MCF 10A (cell line): ENCODE measurements at regions not wholly inside any gene's neighbourhood (a gene's known extent, or its start where the extent isn't known, plus 50 kb on each side); places are given as distances from the start of the nearest gene placed in this dataset.

ENCODE experiments used
- BruUV-seq: library from RNA; stranded (reverse); fragments of 400-500 nt; replicated peaks from 2 replicates; lab custom pipeline; 2021; lab: Mats Ljungman, UMichigan
- CTCF ChIA-PET: fragments of 300-600 bp; sonication (Branson Sonifier 250); formaldehyde crosslinking; extraction: SDS; loops from one replicate; lab custom pipeline; 2021; ENCODE audit warnings: antibody characterized with exemption, inconsistent platforms; lab: Yijun Ruan, JAX
- POLR2A ChIA-PET: fragments of 300-600, 350-650 bp; sonication (Branson Sonifier 250); formaldehyde crosslinking; extraction: SDS; loops from one replicate; lab custom pipeline; 2020; ENCODE audit warnings: antibody characterized with exemption, inconsistent platforms; lab: Yijun Ruan, JAX
- DNase-seq: peaks from one replicate; pipeline ENCODE4 v3.0.0-alpha.2; 2018; ENCODE audit not compliant: unreplicated experiment
- H3K27ac Mint-ChIP-seq: one replicate; pipeline ENCODE4 v1.8.0; 2022; ENCODE audit warnings: mild to moderate bottlenecking, low read depth, mixed read lengths; ENCODE audit not compliant: unreplicated experiment
- H3K27me3 Mint-ChIP-seq: one replicate; pipeline ENCODE4 v1.8.0; 2022; ENCODE audit warnings: mixed read lengths; ENCODE audit not compliant: insufficient read depth, unreplicated experiment
- H3K36me3 Mint-ChIP-seq: one replicate; pipeline ENCODE4 v1.8.0; 2022; ENCODE audit warnings: mild to moderate bottlenecking, moderate library complexity, mixed read lengths; ENCODE audit not compliant: insufficient read depth, unreplicated experiment
- H3K4me1 Mint-ChIP-seq: one replicate; pipeline ENCODE4 v1.8.0; 2022; ENCODE audit warnings: mixed read lengths; ENCODE audit not compliant: insufficient read depth, unreplicated experiment
- H3K4me3 Mint-ChIP-seq: one replicate; pipeline ENCODE4 v1.8.0; 2022; ENCODE audit warnings: mild to moderate bottlenecking, moderate library complexity, mixed read lengths; ENCODE audit not compliant: unreplicated experiment
- H3K9me3 Mint-ChIP-seq: one replicate; pipeline ENCODE4 v1.8.0; 2022; ENCODE audit warnings: mixed read lengths; ENCODE audit not compliant: unreplicated experiment
- intact Hi-C: fragments of 100-400 bp; cut with micrococcal nuclease; formaldehyde crosslinking; loops from 2 replicates; pipeline ENCODE4 v1.14.1; 2022
- TF ChIP-seq, protein P1 (sequence below): fragments of 200-600 bp; IDR thresholded peaks from one replicate; pipeline ENCODE4 v1.8.0; 2022; ENCODE audit warnings: antibody characterized with exemption, mild to moderate bottlenecking; ENCODE audit not compliant: unreplicated experiment

- H3K27me3 Mint-ChIP-seq, result no peaks in the 10 kb centered on the region
- H3K9me3 Mint-ChIP-seq, result peaks cover 29% of the 10 kb centered on the region
- H3K36me3 Mint-ChIP-seq, result no peaks in the 10 kb centered on the region
- BruUV-seq, result no TSS peak
- H3K27ac Mint-ChIP-seq, result no peak overlapping the region
- CTCF ChIA-PET, result no interaction called here
- POLR2A ChIA-PET, result no interaction called here
- H3K4me1 Mint-ChIP-seq, result no peaks in the 10 kb centered on the region
- TF ChIP-seq, protein P1, sequence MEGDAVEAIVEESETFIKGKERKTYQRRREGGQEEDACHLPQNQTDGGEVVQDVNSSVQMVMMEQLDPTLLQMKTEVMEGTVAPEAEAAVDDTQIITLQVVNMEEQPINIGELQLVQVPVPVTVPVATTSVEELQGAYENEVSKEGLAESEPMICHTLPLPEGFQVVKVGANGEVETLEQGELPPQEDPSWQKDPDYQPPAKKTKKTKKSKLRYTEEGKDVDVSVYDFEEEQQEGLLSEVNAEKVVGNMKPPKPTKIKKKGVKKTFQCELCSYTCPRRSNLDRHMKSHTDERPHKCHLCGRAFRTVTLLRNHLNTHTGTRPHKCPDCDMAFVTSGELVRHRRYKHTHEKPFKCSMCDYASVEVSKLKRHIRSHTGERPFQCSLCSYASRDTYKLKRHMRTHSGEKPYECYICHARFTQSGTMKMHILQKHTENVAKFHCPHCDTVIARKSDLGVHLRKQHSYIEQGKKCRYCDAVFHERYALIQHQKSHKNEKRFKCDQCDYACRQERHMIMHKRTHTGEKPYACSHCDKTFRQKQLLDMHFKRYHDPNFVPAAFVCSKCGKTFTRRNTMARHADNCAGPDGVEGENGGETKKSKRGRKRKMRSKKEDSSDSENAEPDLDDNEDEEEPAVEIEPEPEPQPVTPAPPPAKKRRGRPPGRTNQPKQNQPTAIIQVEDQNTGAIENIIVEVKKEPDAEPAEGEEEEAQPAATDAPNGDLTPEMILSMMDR, result no peak
- no peak overlapping the region for H3K4me3 Mint-ChIP-seq
- intact Hi-C loops, result no loop called here
- no peak for DNase-seq
Measured at GRCh38 chr2:16207151-16207550, 266.8 kb downstream of the MYCN start.

DNA sequence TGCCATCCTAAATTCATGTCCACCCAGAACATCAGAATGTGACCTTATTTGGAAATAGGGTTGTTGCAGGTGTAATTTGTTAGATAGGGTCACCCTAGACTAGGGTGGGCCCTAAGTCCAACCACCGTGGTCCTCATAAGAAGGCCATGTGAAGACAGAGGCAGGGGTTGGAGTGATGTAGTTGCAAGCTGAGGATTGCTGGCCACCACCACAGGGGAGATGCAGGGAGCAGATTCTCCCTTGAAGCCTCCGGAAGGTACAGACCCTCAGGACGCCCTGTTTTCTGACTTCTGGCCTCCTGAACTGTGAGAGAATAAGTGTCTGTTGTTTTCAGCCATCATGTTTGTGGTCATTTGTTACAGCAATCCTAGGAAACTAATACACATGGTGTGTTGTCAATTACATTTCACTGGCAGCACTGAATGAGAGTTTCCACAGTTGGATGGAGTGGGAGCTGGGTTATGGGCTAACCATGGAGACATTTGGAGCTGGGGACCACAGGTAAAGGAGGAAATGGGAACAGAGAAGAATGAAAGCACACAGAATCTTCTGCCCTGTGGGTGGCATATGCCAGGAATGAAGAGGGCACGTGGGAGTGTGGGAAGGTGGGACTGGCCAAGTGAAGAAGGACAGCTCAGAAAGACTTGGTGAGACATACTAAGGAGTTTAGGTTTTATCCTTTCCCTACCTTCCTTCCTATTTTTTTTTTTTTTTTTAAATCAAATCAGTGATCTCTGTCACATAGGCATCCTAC lies 266.0 kb downstream of the MYCN start:
- no TSS peak for BruUV-seq
- no peak overlapping the region for H3K27ac Mint-ChIP-seq
- DNase-seq, result no peak
- intact Hi-C loops, result no loop called here
- no peaks in the 10 kb centered on the region for H3K4me1 Mint-ChIP-seq
- no peaks in the 10 kb centered on the region for H3K27me3 Mint-ChIP-seq
- ChIA-PET POLR2A (no interaction called here), CTCF (no interaction called here)
- TF ChIP-seq, protein P1, result no peak
- H3K36me3 Mint-ChIP-seq, result no peaks in the 10 kb centered on the region
- no peak overlapping the region for H3K4me3 Mint-ChIP-seq
- H3K9me3 Mint-ChIP-seq, result peaks cover 29% of the 10 kb centered on the region

DNA sequence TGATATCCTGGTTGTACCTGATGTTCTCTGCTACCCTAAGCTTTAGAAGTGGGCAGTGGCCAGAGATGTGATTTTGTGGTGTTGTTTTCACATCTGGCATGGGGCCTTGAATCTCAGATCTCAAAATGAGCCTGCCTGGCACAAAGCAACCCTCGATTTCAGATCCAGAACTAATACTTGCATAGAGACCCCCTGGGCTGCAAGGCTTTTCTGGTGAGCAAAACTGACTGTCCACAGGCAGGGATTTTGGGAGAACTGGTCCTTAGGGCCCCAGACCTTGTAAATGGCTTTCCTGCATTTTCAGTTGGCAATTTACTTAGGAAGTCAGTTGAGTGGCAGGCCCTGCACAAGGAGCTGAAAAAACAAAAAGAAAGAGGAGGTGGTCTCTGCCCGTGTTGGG lies 265.3 kb downstream of the MYCN start:
- no peak overlapping the region for H3K4me3 Mint-ChIP-seq
- TF ChIP-seq, protein P1, result no peak
- no peak for DNase-seq
- intact Hi-C loops, result no loop called here
- ChIA-PET POLR2A (no interaction called here), CTCF (no interaction called here)
- no peaks in the 10 kb centered on the region for H3K36me3 Mint-ChIP-seq
- H3K27ac Mint-ChIP-seq, result no peak overlapping the region
- BruUV-seq, result no TSS peak
- H3K27me3 Mint-ChIP-seq, result no peaks in the 10 kb centered on the region
- H3K9me3 Mint-ChIP-seq, result peaks cover 23% of the 10 kb centered on the region
- H3K4me1 Mint-ChIP-seq, result no peaks in the 10 kb centered on the region

GRCh38 chr2:16204886-16205620 lies 264.7 kb downstream of the MYCN start:
- Mint-ChIP-seq H3K27ac (no peak overlapping the region), H3K27me3 (no peaks in the 10 kb centered on the region), H3K4me1 (no peaks in the 10 kb centered on the region), H3K9me3 (peaks cover 17% of the 10 kb centered on the region), H3K4me3 (no peak overlapping the region), H3K36me3 (no peaks in the 10 kb centered on the region)
- no TSS peak for BruUV-seq
- TF ChIP-seq, protein P1, result no peak
- ChIA-PET CTCF (no interaction called here), POLR2A (no interaction called here)
- intact Hi-C loops, result no loop called here
- DNase-seq, result no peak
